Caco-2 (cell line): ENCODE measurements at regions not wholly inside any gene's neighbourhood (a gene's known extent, or its start where the extent isn't known, plus 50 kb on each side); places are given as distances from the start of the nearest gene placed in this dataset.

Experiments
- BruUV-seq: library from RNA; stranded (reverse); fragments of 400-500 nt; replicated peaks from 2 replicates; lab custom pipeline; 2021; lab: Mats Ljungman, UMichigan
- CTCF ChIA-PET: fragments of 300-600 bp; sonication (Branson Sonifier 250); formaldehyde crosslinking; loops from one replicate; lab custom pipeline; 2022; ENCODE audit warnings: antibody characterized with exemption; lab: Charles Lee
- POLR2A ChIA-PET: fragments of 300-600 bp; sonication (Branson Sonifier 250); formaldehyde crosslinking; loops from one replicate; lab custom pipeline; 2022; ENCODE audit warnings: antibody characterized with exemption; lab: Charles Lee
- DNase-seq, 2 experiments: peaks; one replicate each; pipeline versions ENCODE4 v3.0.0 to v3.0.0-alpha.2; 2020 to 2022
- H3K27me3 ChIP-seq: replicated peaks from 2 replicates; pipeline ENCODE4 v1.6.0; 2011; ENCODE audit warnings: low read length; ENCODE audit not compliant: control insufficient read depth, insufficient read depth
- H3K36me3 ChIP-seq: 2 replicates; pipeline ENCODE4 v1.5.1; 2011; ENCODE audit warnings: low read length; ENCODE audit not compliant: control insufficient read depth, insufficient read depth
- H3K4me1 ChIP-seq: fragments of 250-450 bp; sonication (Bioruptor Pico); 2 replicates; pipeline ENCODE4 v1.5.1; 2020; ENCODE audit warnings: mild to moderate bottlenecking
- H3K4me3 ChIP-seq: 2 replicates; pipeline ENCODE4 v1.5.1; 2011; ENCODE audit warnings: low read depth, mild to moderate bottlenecking, control low read depth, low read length
- H3K9me3 ChIP-seq: fragments of 250-450 bp; sonication (Bioruptor Pico); 2 replicates; pipeline ENCODE4 v1.5.1; 2020; ENCODE audit warnings: mild to moderate bottlenecking, moderate library complexity
- H3K27ac Mint-ChIP-seq: one replicate; pipeline ENCODE4 v1.8.0; 2022; ENCODE audit warnings: mixed read lengths; ENCODE audit not compliant: unreplicated experiment
- H3K27me3 Mint-ChIP-seq: one replicate; pipeline ENCODE4 v1.8.0; 2022; ENCODE audit warnings: mixed read lengths; ENCODE audit not compliant: insufficient read depth, unreplicated experiment
- H3K36me3 Mint-ChIP-seq: one replicate; pipeline ENCODE4 v1.8.0; 2022; ENCODE audit warnings: mild to moderate bottlenecking, mixed read lengths; ENCODE audit not compliant: insufficient read depth, unreplicated experiment
- H3K4me1 Mint-ChIP-seq: one replicate; pipeline ENCODE4 v1.8.0; 2022; ENCODE audit warnings: low read depth, mixed read lengths; ENCODE audit not compliant: unreplicated experiment
- H3K4me3 Mint-ChIP-seq: one replicate; pipeline ENCODE4 v1.8.0; 2022; ENCODE audit warnings: mild to moderate bottlenecking, moderate library complexity, mixed read lengths; ENCODE audit not compliant: unreplicated experiment
- H3K9me3 Mint-ChIP-seq: one replicate; pipeline ENCODE4 v1.8.0; 2022; ENCODE audit warnings: mixed read lengths; ENCODE audit not compliant: unreplicated experiment
- intact Hi-C: fragments of 100-400 bp; cut with micrococcal nuclease; formaldehyde crosslinking; loops from one replicate; pipeline ENCODE4 v1.10.0; 2022; ENCODE audit not compliant: unreplicated experiment
- TF ChIP-seq, protein P1 (sequence below), 2 experiments: fragments of 200-600 bp in 1 of 2; IDR thresholded peaks; 1 replicate in 1 of 2; 2 replicates in 1 of 2; pipeline versions ENCODE4 v1.5.1 to v1.8.0; 2011 to 2022; ENCODE audit warnings: antibody characterized with exemption in 1 of 2, control low read depth in 1 of 2, inconsistent platforms in 1 of 2, low read depth in 1 of 2, low read length in 1 of 2, mild to moderate bottlenecking in 1 of 2, moderate library complexity in 1 of 2; ENCODE audit not compliant: insufficient read depth in 1 of 2, severe bottlenecking in 1 of 2, unreplicated experiment in 1 of 2

DNA sequence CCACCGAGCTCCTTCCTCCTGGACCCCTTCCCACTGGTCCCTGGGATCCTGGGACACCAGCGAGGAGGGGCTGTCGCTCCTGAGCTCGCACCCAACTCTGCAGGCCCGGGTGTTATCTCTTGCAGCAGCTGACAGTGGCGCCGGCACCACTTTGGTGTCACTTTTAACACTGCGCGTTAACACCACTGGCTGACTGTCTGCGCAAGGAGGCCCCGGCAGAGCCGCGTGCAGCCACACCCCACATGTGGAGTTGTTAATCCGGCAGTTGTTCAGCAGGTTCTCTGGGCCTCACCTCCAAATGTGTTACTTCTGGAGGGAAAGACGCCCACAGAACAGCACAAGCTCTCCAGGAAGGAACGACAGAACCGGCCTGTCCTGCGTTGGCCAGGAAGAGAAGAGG, 155.0 kb upstream of the GLI2 start:
- Histone ChIP-seq H3K27me3 (no peaks in the 10 kb centered on the region), H3K9me3 (no peaks in the 10 kb centered on the region), H3K4me3 (no peak overlapping the region), H3K4me1 (no peaks in the 10 kb centered on the region), H3K36me3 (no peaks in the 10 kb centered on the region)
- ChIA-PET CTCF (no interaction called here), POLR2A (no interaction called here)
- H3K36me3 Mint-ChIP-seq: no peaks in the 10 kb centered on the region
- TF ChIP-seq, protein P1, sequence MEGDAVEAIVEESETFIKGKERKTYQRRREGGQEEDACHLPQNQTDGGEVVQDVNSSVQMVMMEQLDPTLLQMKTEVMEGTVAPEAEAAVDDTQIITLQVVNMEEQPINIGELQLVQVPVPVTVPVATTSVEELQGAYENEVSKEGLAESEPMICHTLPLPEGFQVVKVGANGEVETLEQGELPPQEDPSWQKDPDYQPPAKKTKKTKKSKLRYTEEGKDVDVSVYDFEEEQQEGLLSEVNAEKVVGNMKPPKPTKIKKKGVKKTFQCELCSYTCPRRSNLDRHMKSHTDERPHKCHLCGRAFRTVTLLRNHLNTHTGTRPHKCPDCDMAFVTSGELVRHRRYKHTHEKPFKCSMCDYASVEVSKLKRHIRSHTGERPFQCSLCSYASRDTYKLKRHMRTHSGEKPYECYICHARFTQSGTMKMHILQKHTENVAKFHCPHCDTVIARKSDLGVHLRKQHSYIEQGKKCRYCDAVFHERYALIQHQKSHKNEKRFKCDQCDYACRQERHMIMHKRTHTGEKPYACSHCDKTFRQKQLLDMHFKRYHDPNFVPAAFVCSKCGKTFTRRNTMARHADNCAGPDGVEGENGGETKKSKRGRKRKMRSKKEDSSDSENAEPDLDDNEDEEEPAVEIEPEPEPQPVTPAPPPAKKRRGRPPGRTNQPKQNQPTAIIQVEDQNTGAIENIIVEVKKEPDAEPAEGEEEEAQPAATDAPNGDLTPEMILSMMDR (IDR thresholded peaks at IDR 0.05; ENCODE audit: insufficient read depth in 1 of 2, low read depth in 1 of 2, low read length in 1 of 2, severe bottlenecking in 1 of 2, unreplicated experiment in 1 of 2): no peak
- H3K27ac Mint-ChIP-seq: no peak overlapping the region
- no peaks in the 10 kb centered on the region for H3K27me3 Mint-ChIP-seq
- no peaks in the 10 kb centered on the region for H3K9me3 Mint-ChIP-seq
- BruUV-seq: no TSS peak
- intact Hi-C loops: no loop called here
- peaks cover 6% of the 10 kb centered on the region for H3K4me1 Mint-ChIP-seq
- no peak overlapping the region for H3K4me3 Mint-ChIP-seq
- no peak for DNase-seq

DNA sequence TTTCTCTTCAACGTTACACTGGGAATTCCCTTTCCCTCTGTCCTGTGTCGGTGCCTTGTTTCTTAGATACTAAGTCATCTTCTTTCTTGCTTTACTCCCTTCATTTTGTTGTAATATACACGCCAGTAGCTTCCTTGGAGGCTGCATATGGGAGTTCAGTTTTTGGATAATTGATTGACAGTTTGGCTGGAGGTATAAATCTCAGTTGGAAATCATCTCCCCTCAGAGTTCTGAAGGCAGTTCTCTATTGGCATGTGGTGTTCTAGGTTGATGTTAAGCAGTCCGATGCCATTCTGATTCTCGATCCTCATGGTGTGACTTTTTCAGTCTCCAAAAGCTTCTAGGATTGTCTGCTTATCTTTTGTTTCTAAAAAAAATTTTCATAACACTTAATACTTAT, 152.5 kb upstream of the GLI2 start:
- TF ChIP-seq, protein P1 (IDR thresholded peaks at IDR 0.05; ENCODE audit: insufficient read depth in 1 of 2, low read depth in 1 of 2, low read length in 1 of 2, severe bottlenecking in 1 of 2, unreplicated experiment in 1 of 2): no peak
- H3K9me3 ChIP-seq: no peaks in the 10 kb centered on the region
- Mint-ChIP-seq H3K27ac (no peak overlapping the region), H3K9me3 (no peaks in the 10 kb centered on the region), H3K36me3 (no peaks in the 10 kb centered on the region), H3K4me1 (peaks cover 6% of the 10 kb centered on the region), H3K4me3 (no peak overlapping the region), H3K27me3 (no peaks in the 10 kb centered on the region)
- intact Hi-C loops: no loop called here
- POLR2A ChIA-PET: no interaction called here
- no peaks in the 10 kb centered on the region for H3K27me3 ChIP-seq
- CTCF ChIA-PET: no interaction called here
- no TSS peak for BruUV-seq
- DNase-seq: no peak
- H3K36me3 ChIP-seq: no peaks in the 10 kb centered on the region
- H3K4me3 ChIP-seq: no peak overlapping the region
- H3K4me1 ChIP-seq: no peaks in the 10 kb centered on the region

DNA sequence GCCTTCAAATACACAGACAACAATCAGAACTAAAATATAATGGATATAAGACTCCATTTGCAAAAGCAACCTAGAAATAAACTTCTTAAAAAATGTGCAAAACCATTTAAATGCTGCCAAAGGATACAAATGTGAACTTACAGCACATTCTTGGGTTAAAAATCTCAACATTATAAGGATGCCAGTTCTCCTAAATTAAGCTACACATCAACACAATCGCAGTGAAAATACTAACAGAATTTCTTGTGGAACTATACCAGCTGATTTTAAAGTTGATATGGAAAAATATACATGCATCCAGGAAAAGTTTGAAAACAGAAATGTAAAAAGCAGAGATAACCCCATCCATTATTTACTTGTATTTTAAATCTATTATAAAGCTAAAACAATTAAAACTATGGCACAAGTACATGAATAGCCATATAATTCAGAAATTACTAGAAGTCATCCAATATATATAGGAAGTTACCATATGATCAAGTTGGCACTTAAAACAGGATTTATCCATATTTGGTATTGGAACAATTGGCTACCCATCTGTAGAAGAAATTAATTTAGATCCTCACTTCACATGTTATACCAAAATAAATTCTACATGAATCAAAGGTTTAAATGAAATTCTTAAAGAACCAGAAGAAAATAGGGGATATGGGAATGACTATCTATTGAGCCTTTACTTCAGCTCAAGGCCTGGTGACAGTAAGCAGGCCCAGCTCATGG, 151.7 kb upstream of the GLI2 start:
- no TSS peak for BruUV-seq
- no peaks in the 10 kb centered on the region for H3K9me3 Mint-ChIP-seq
- POLR2A ChIA-PET: no interaction called here

More for the DNA sequence above, 151.7 kb upstream of the GLI2 start:
- Histone ChIP-seq H3K4me1 (no peaks in the 10 kb centered on the region), H3K36me3 (no peaks in the 10 kb centered on the region), H3K27me3 (no peaks in the 10 kb centered on the region), H3K4me3 (no peak overlapping the region), H3K9me3 (no peaks in the 10 kb centered on the region)
- CTCF ChIA-PET: no interaction called here
- Mint-ChIP-seq H3K4me1 (peaks cover 12% of the 10 kb centered on the region), H3K27ac (no peak overlapping the region), H3K27me3 (no peaks in the 10 kb centered on the region), H3K36me3 (no peaks in the 10 kb centered on the region), H3K4me3 (no peak overlapping the region)
- TF ChIP-seq, protein P1 (IDR thresholded peaks at IDR 0.05; ENCODE audit: insufficient read depth in 1 of 2, low read depth in 1 of 2, low read length in 1 of 2, severe bottlenecking in 1 of 2, unreplicated experiment in 1 of 2): no peak
- no peak for DNase-seq
- intact Hi-C loops: no loop called here
